ENCODE measurements at regions not wholly inside any gene's neighbourhood (a gene's known extent, or its start where the extent isn't known, plus 50 kb on each side); places are given as distances from the start of the nearest gene placed in this dataset.

GRCh38 chr1:218735436-218736032 is 390.4 kb downstream of the TGFB2 start:
- Histone ChIP-seq H3K36me3 (ENCODE audit: low read length) (no peaks in the 10 kb centered on the region), H3K27ac (ENCODE audit: low read depth, low read length) (no peak overlapping the region), H3K9ac (ENCODE audit: low read length) (no peak overlapping the region), H3K9me3 (ENCODE audit: insufficient read depth, low read length) (no peaks in the 10 kb centered on the region), H2AFZ (ENCODE audit: low read depth, low read length, severe bottlenecking) (no peak overlapping the region), H3F3A (ENCODE audit: insufficient read depth) (no peaks in the 10 kb centered on the region), H3K27me3 (ENCODE audit: low read length) (no peaks in the 10 kb centered on the region), H3K79me2 (ENCODE audit: insufficient read depth, low read length) (no peaks in the 10 kb centered on the region), H3K4me2 (ENCODE audit: low read depth, low read length, poor library complexity, severe bottlenecking) (no peak overlapping the region), H3K4me3 (ENCODE audit: insufficient read depth, low read length, poor library complexity, severe bottlenecking) (no peak overlapping the region), H3K9me2 (replicated peaks; ENCODE audit: insufficient read depth, low read length) (no peaks in the 10 kb centered on the region), H4K20me1 (ENCODE audit: low read depth, low read length) (no peaks in the 10 kb centered on the region)
- no peak for TF ChIP-seq EZH2phosphoT487 (conservative IDR thresholded peaks at IDR 0.05; ENCODE audit: low read length)
- no peak for TF ChIP-seq CTCF (IDR thresholded peaks at IDR 0.05; ENCODE audit: insufficient read depth, low read length, poor library complexity, severe bottlenecking)

- H3F3A ChIP-seq (ENCODE audit: insufficient read depth) = no peaks in the 10 kb centered on the region
- H2AFZ ChIP-seq (ENCODE audit: low read depth, low read length, severe bottlenecking) = no peak overlapping the region
- H3K27ac ChIP-seq (ENCODE audit: low read depth, low read length) = no peak overlapping the region
- H3K27me3 ChIP-seq (ENCODE audit: low read length) = no peaks in the 10 kb centered on the region
- no peaks in the 10 kb centered on the region for H4K20me1 ChIP-seq (ENCODE audit: low read depth, low read length)
- no peaks in the 10 kb centered on the region for H3K79me2 ChIP-seq (ENCODE audit: insufficient read depth, low read length)
- TF ChIP-seq CTCF (IDR thresholded peaks at IDR 0.05; ENCODE audit: insufficient read depth, low read length, poor library complexity, severe bottlenecking) (no peak), EZH2phosphoT487 (conservative IDR thresholded peaks at IDR 0.05; ENCODE audit: low read length) (no peak)
- no peaks in the 10 kb centered on the region for H3K9me2 ChIP-seq (replicated peaks; ENCODE audit: insufficient read depth, low read length)
- H3K36me3 ChIP-seq (ENCODE audit: low read length) = no peaks in the 10 kb centered on the region
- no peak overlapping the region for H3K4me3 ChIP-seq (ENCODE audit: insufficient read depth, low read length, poor library complexity, severe bottlenecking)
- no peak overlapping the region for H3K4me2 ChIP-seq (ENCODE audit: low read depth, low read length, poor library complexity, severe bottlenecking)
- no peak overlapping the region for H3K9ac ChIP-seq (ENCODE audit: low read length)
- no peaks in the 10 kb centered on the region for H3K9me3 ChIP-seq (ENCODE audit: insufficient read depth, low read length)
Observed at GRCh38 chr1:218739426-218739825, 394.3 kb downstream of the TGFB2 start.

- Histone ChIP-seq H3K4me2 (ENCODE audit: low read depth, low read length, poor library complexity, severe bottlenecking) (no peak overlapping the region), H2AFZ (ENCODE audit: low read depth, low read length, severe bottlenecking) (no peak overlapping the region), H3K9ac (ENCODE audit: low read length) (no peak overlapping the region), H3K27ac (ENCODE audit: low read depth, low read length) (no peak overlapping the region), H3F3A (ENCODE audit: insufficient read depth) (no peaks in the 10 kb centered on the region), H4K20me1 (ENCODE audit: low read depth, low read length) (no peaks in the 10 kb centered on the region), H3K9me3 (ENCODE audit: insufficient read depth, low read length) (no peaks in the 10 kb centered on the region), H3K36me3 (ENCODE audit: low read length) (no peaks in the 10 kb centered on the region), H3K27me3 (ENCODE audit: low read length) (no peaks in the 10 kb centered on the region), H3K79me2 (ENCODE audit: insufficient read depth, low read length) (no peaks in the 10 kb centered on the region), H3K4me3 (ENCODE audit: insufficient read depth, low read length, poor library complexity, severe bottlenecking) (no peak overlapping the region), H3K9me2 (replicated peaks; ENCODE audit: insufficient read depth, low read length) (no peaks in the 10 kb centered on the region)
- TF ChIP-seq EZH2phosphoT487 (conservative IDR thresholded peaks at IDR 0.05; ENCODE audit: low read length) (no peak), CTCF (IDR thresholded peaks at IDR 0.05; ENCODE audit: insufficient read depth, low read length, poor library complexity, severe bottlenecking) (no peak)
Observed at GRCh38 chr1:218741852-218742251, 396.7 kb downstream of the TGFB2 start.
